GM23248 (cell line): ENCODE measurements at regions not wholly inside any gene's neighbourhood (a gene's known extent, or its start where the extent isn't known, plus 50 kb on each side); places are given as distances from the start of the nearest gene placed in this dataset.

Experiments
- EZH2 ChIP-seq: fragments of 200-600 bp; sonication (generic); IDR thresholded peaks from 2 replicates; pipeline ENCODE4 v1.6.1; 2018; ENCODE audit warnings: antibody characterized with exemption, mild to moderate bottlenecking; ENCODE audit not compliant: insufficient read depth, poor library complexity, severe bottlenecking
- EZH2phosphoT487 ChIP-seq: fragments of 200-600 bp; sonication (generic); IDR thresholded peaks from 2 replicates; pipeline ENCODE4 v1.6.1; 2018; ENCODE audit warnings: antibody characterized with exemption, moderate library complexity, mild to moderate bottlenecking, low read depth; ENCODE audit not compliant: insufficient read depth

GRCh38 chr18:60915160-60915559 lies 418.1 kb upstream of the CDH20 start:
- TF ChIP-seq EZH2, result no peak
- TF ChIP-seq EZH2phosphoT487, result no peak
